ENCODE measurements at regions not wholly inside any gene's neighbourhood (a gene's known extent, or its start where the extent isn't known, plus 50 kb on each side); places are given as distances from the start of the nearest gene placed in this dataset.

DNA sequence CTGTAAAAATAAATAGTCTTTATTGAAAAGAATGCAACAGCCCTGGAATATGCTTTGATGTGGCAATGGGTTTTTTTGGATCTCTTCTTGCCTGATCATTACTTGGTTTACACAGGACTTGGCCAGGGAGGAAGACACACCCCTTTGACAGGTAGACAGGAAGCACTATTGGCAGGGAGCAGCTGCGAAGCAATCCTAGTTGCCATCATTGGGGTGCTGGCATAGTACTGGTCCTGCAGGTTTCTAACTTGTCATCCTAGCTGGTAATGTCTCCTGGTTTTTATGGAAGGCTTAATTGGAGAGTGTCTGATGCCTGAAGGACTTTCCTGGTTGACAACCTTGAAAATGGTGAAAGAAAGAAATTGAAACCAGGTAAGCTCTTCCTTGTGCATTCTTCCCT, 71.2 kb upstream of the CCN6 start:
- TF ChIP-seq, protein P1, sequence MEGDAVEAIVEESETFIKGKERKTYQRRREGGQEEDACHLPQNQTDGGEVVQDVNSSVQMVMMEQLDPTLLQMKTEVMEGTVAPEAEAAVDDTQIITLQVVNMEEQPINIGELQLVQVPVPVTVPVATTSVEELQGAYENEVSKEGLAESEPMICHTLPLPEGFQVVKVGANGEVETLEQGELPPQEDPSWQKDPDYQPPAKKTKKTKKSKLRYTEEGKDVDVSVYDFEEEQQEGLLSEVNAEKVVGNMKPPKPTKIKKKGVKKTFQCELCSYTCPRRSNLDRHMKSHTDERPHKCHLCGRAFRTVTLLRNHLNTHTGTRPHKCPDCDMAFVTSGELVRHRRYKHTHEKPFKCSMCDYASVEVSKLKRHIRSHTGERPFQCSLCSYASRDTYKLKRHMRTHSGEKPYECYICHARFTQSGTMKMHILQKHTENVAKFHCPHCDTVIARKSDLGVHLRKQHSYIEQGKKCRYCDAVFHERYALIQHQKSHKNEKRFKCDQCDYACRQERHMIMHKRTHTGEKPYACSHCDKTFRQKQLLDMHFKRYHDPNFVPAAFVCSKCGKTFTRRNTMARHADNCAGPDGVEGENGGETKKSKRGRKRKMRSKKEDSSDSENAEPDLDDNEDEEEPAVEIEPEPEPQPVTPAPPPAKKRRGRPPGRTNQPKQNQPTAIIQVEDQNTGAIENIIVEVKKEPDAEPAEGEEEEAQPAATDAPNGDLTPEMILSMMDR (IDR thresholded peaks at IDR 0.05), result no peak
- TF ChIP-seq POLR2A (IDR thresholded peaks at IDR 0.05), result no peak

Measured in body of pancreas (tissue), 4 donors.